Mucosa of descending colon (tissue), 3 donors: ENCODE measurements at regions not wholly inside any gene's neighbourhood (a gene's known extent, or its start where the extent isn't known, plus 50 kb on each side); places are given as distances from the start of the nearest gene placed in this dataset.

Experiments
- ATAC-seq: fragments of 200-7000 bp; cut with Tn5 transposase; one replicate; pipeline ENCODE4 v1.9.1; 2020; ENCODE audit warnings: mild to moderate bottlenecking, moderate library complexity
- DNase-seq, 3 donors: peaks; one replicate each; pipeline ENCODE4 v3.0.0-alpha.2; 2020
- H3K36me3 ChIP-seq: fragments of 200-600 bp; one replicate; pipeline ENCODE4 v1.8.0; 2021; ENCODE audit warnings: low read depth, mild to moderate bottlenecking
- H3K4me1 ChIP-seq: fragments of 200-600 bp; one replicate; pipeline ENCODE4 v1.8.0; 2021; ENCODE audit warnings: low read depth, mild to moderate bottlenecking
- H3K4me3 ChIP-seq: fragments of 200-600 bp; one replicate; pipeline ENCODE4 v1.8.0; 2021; ENCODE audit warnings: mild to moderate bottlenecking
- H3K9me3 ChIP-seq: fragments of 200-600 bp; one replicate; pipeline ENCODE4 v1.8.0; 2021; ENCODE audit warnings: mild to moderate bottlenecking
- CTCF ChIP-seq: fragments of 200-600 bp; IDR thresholded peaks from one replicate; pipeline ENCODE4 v1.8.0; 2022; ENCODE audit warnings: antibody characterized with exemption, mild to moderate bottlenecking
- intact Hi-C, 2 donors: fragments of 100-400 bp; cut with DNase I in 1 of 2; cut with micrococcal nuclease in 1 of 2; formaldehyde crosslinking; loops; one replicate each; pipeline versions ENCODE4 v1.11.0 to v1.11.1; 2022; cut with DNase I, micrococcal nuclease
- donor health status: DM: no; HTN: no; CAD: no; lungs with moderate emphysema.
- donor health status: DM: no; HTN: no; CAD: no.
- donor health status: DM: no; HTN: yes; CAD: no.

DNA sequence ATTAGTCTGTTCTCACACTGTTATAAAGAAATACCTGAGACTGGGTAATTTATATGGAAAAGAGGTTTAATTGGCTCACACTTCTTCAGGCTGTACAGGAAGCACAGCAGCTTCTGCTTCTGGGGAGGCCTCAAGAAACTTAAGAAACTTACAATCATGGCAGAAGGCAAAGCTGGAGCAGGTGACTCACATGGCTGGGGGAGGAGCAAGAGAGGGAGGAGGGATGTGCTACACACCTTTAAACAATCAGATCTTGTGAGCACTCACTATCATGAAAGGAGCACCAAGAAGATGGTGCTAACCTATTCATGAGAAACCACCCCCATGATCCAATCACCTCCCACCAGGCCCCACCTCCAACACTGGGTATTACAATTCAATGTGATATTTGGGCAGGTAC lies 381.6 kb downstream of the ETS1 start:
- intact Hi-C loops, result no loop called here
- no peak for TF ChIP-seq CTCF
- H3K36me3 ChIP-seq, result no peaks in the 10 kb centered on the region
- ATAC-seq (no peak), DNase-seq (no peak)
- no peaks in the 10 kb centered on the region for H3K9me3 ChIP-seq
- no peak overlapping the region for H3K4me3 ChIP-seq
- no peaks in the 10 kb centered on the region for H3K4me1 ChIP-seq

DNA sequence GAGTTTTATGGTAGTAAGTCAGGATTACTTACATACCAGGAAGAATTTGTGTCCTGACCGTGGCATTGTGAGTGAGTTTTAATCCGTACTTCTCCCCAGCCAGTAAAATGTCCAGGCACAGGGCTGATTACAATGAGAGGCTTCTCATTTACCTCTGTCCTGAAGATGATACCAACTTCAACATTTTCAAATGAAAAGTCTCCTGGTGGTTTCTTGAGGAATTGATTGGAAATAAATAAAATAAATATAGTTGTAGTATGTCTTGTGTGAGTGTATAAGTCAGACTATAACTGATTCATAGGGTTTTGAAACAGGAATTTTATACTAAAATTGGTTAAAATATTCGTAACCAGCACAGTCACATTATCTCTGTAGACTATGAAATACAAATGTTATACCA lies 382.5 kb downstream of the ETS1 start:
- no peak for ATAC-seq
- intact Hi-C loops, result no loop called here
- TF ChIP-seq CTCF, result no peak
- H3K4me1 ChIP-seq, result no peaks in the 10 kb centered on the region
- no peak for DNase-seq
- no peak overlapping the region for H3K4me3 ChIP-seq
- H3K36me3 ChIP-seq, result no peaks in the 10 kb centered on the region
- no peaks in the 10 kb centered on the region for H3K9me3 ChIP-seq

DNA sequence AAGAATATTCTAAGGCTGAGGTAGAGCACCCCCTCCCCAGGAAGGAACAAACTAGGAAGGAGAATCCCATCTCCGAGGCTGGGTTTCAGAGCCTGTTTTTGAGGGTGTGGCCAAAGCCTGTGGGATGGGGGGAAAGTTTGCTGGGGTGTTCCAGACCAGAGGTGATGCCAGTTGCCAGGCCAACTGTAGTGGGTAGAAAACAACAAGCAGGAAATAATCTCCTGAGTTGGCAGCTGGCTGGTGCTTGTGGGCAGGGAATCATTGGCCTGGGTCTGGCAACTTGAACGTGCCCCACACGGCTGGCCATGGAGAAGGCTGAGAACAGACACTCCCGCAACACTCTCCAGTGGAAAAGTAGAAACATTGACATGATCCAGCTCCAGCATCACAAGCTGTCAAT lies 385.6 kb downstream of the ETS1 start:
- Histone ChIP-seq H3K36me3 (no peaks in the 10 kb centered on the region), H3K4me3 (no peak overlapping the region), H3K9me3 (no peaks in the 10 kb centered on the region), H3K4me1 (no peaks in the 10 kb centered on the region)
- no peak for DNase-seq
- ATAC-seq, result peak; percentile 32
- intact Hi-C loops, result no loop called here
- TF ChIP-seq CTCF, result no peak

GRCh38 chr11:128201009-128201408 lies 386.3 kb downstream of the ETS1 start:
- intact Hi-C loops, result no loop called here
- Histone ChIP-seq H3K9me3 (no peaks in the 10 kb centered on the region), H3K4me3 (no peak overlapping the region), H3K36me3 (no peaks in the 10 kb centered on the region), H3K4me1 (no peaks in the 10 kb centered on the region)
- no peak for DNase-seq
- no peak for ATAC-seq
- no peak for TF ChIP-seq CTCF

- DNase-seq, result no peak
- Histone ChIP-seq H3K36me3 (no peaks in the 10 kb centered on the region), H3K9me3 (no peaks in the 10 kb centered on the region), H3K4me3 (no peak overlapping the region), H3K4me1 (no peaks in the 10 kb centered on the region)
- no peak for ATAC-seq
- TF ChIP-seq CTCF, result no peak
- intact Hi-C loops, result no loop called here
Measured at GRCh38 chr11:128200467-128200866, 386.9 kb downstream of the ETS1 start.

DNA sequence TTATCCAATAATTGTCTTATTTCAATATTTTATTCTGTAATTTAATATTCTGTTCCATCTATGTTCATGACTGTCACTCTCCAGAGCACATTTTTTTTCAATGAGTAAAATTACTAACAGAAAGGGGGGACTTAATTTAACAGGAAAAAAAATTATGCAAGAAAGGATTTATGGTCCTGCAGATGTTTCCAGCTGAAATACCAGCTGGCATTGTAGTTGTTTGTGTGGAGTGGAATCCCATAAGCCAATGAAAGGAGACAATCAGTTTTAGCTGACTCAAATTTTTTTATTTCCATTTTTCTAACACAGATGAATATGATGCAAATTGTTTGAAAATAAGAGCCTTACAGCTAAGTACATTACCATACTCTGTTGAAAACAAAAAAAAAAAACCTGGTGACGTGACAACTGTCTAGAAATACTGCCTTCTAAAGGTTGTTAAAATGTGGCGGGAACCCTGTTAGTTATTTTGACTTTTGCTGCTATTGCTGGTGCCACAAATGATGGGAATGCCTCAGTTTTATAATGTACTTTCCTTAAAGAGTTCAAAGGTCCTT lies 389.1 kb downstream of the ETS1 start:
- no peak overlapping the region for H3K4me3 ChIP-seq
- no peak for TF ChIP-seq CTCF
- no peak for DNase-seq
- ATAC-seq, result peak; percentile 45
- no peaks in the 10 kb centered on the region for H3K36me3 ChIP-seq
- intact Hi-C loops, result no loop called here
- H3K9me3 ChIP-seq, result no peaks in the 10 kb centered on the region
- H3K4me1 ChIP-seq, result no peaks in the 10 kb centered on the region
